NB4 (cell line): ENCODE measurements at regions not wholly inside any gene's neighbourhood (a gene's known extent, or its start where the extent isn't known, plus 50 kb on each side); places are given as distances from the start of the nearest gene placed in this dataset.
"Not testable (repeated sequence)": the region's sequence is repeated elsewhere in the genome, so short reads cannot be mapped to it uniquely, and the experiment has no call there.

ENCODE experiments used
- DNase-seq: peaks from one replicate; pipeline ENCODE4 v3.0.0; 2010; ENCODE audit warnings: low read depth
- H3K4me3 ChIP-seq: one replicate; pipeline ENCODE4 v1.5.1; 2011; ENCODE audit warnings: mild to moderate bottlenecking, low read depth, low read length, moderate library complexity
- CTCF ChIP-seq: IDR thresholded peaks from one replicate; pipeline ENCODE4 v1.5.1; 2012; ENCODE audit warnings: low read depth, low read length
- MAX ChIP-seq: IDR thresholded peaks from 2 replicates; pipeline ENCODE4 v1.6.1; 2011; ENCODE audit warnings: low read depth, low read length
- MYC ChIP-seq: IDR thresholded peaks from 2 replicates; pipeline ENCODE4 v1.6.1; 2011; ENCODE audit warnings: low read depth, low read length
- POLR2A ChIP-seq: IDR thresholded peaks from 2 replicates; pipeline ENCODE4 v1.6.1; 2011; ENCODE audit warnings: mild to moderate bottlenecking; ENCODE audit not compliant: insufficient read length; ENCODE audit errors: extremely low read depth

GRCh38 chr13:44051918-44052675 is 172.4 kb downstream of the LACC1 start:
- no peak for DNase-seq
- H3K4me3 ChIP-seq = no peak overlapping the region
- TF ChIP-seq MYC = no peak
- no peak for TF ChIP-seq CTCF
- no peak for TF ChIP-seq MAX
- no peak for TF ChIP-seq POLR2A

- no peak overlapping the region for H3K4me3 ChIP-seq
- no peak for DNase-seq
- TF ChIP-seq MAX (no peak), POLR2A (no peak), MYC (no peak), CTCF (no peak)
These were observed 173.1 kb downstream of the LACC1 start for GRCh38 chr13:44052780-44053184.

- DNase-seq = no peak
- H3K4me3 ChIP-seq = no peak overlapping the region
- TF ChIP-seq POLR2A (no peak), MAX (no peak), MYC (no peak), CTCF (no peak)
These were observed 173.5 kb downstream of the LACC1 start for GRCh38 chr13:44053208-44053607.

GRCh38 chr13:44054525-44054924 is 174.8 kb downstream of the LACC1 start:
- DNase-seq = no peak
- no peak overlapping the region for H3K4me3 ChIP-seq
- TF ChIP-seq MYC = no peak
- TF ChIP-seq MAX = no peak
- no peak for TF ChIP-seq POLR2A
- no peak for TF ChIP-seq CTCF

GRCh38 chr13:44055681-44056080 is 176.0 kb downstream of the LACC1 start:
- DNase-seq = not testable (repeated sequence)

GRCh38 chr13:44058067-44058466 is 178.4 kb downstream of the LACC1 start:
- DNase-seq = no peak
- TF ChIP-seq POLR2A (no peak), MYC (no peak), CTCF (no peak), MAX (no peak)
- no peak overlapping the region for H3K4me3 ChIP-seq

More at GRCh38 chr13:44055681-44056080, 176.0 kb downstream of the LACC1 start:
- H3K4me3 ChIP-seq = not testable (repeated sequence)
